Smooth muscle cell (in vitro differentiated cells): ENCODE measurements at regions not wholly inside any gene's neighbourhood (a gene's known extent, or its start where the extent isn't known, plus 50 kb on each side); places are given as distances from the start of the nearest gene placed in this dataset.
"Not testable (repeated sequence)": the region's sequence is repeated elsewhere in the genome, so short reads cannot be mapped to it uniquely, and the experiment has no call there.

Experiments used
- DNase-seq: peaks from one replicate; lab custom pipeline; 2025; ENCODE audit not compliant: unreplicated experiment; lab: John Stamatoyannopoulos, UW
- H2AFZ ChIP-seq: fragments of 200-600 bp; sonication (generic); 2 replicates; pipeline ENCODE4 v1.6.0; 2016; ENCODE audit warnings: antibody characterized with exemption, low read depth, mild to moderate bottlenecking
- H3F3A ChIP-seq: fragments of 200-600 bp; sonication (generic); 2 replicates; pipeline ENCODE4 v1.6.0; 2017; ENCODE audit warnings: antibody characterized with exemption, low read depth
- H3K27ac ChIP-seq: fragments of 200-600 bp; sonication (generic); 2 replicates; pipeline ENCODE4 v1.5.1; 2016; ENCODE audit warnings: low read depth, mild to moderate bottlenecking
- H3K27me3 ChIP-seq: fragments of 200-600 bp; sonication (generic); 2 replicates; pipeline ENCODE4 v1.6.1; 2016; ENCODE audit warnings: low read depth, mild to moderate bottlenecking
- H3K36me3 ChIP-seq: fragments of 200-600 bp; sonication (generic); 2 replicates; pipeline ENCODE4 v1.5.1; 2016; ENCODE audit warnings: low read depth
- H3K4me1 ChIP-seq: fragments of 200-600 bp; sonication (generic); 2 replicates; pipeline ENCODE4 v1.5.1; 2016; ENCODE audit warnings: low read depth
- H3K4me2 ChIP-seq: fragments of 200-600 bp; sonication (generic); 2 replicates; pipeline ENCODE4 v1.6.0; 2016; ENCODE audit warnings: mild to moderate bottlenecking
- H3K4me3 ChIP-seq: fragments of 200-600 bp; sonication (generic); 2 replicates; pipeline ENCODE4 v1.5.1; 2016; ENCODE audit warnings: mild to moderate bottlenecking
- H3K79me2 ChIP-seq: fragments of 200-600 bp; sonication (generic); 2 replicates; pipeline ENCODE4 v1.6.0; 2016; ENCODE audit warnings: low read depth, mild to moderate bottlenecking
- H3K9ac ChIP-seq: fragments of 200-600 bp; sonication (generic); 2 replicates; pipeline ENCODE4 v1.6.0; 2016; ENCODE audit warnings: low read depth
- H3K9me3 ChIP-seq: fragments of 200-600 bp; sonication (generic); replicated peaks from 2 replicates; pipeline ENCODE4 v1.5.1; 2016; ENCODE audit warnings: low read depth
- H4K20me1 ChIP-seq: fragments of 200-600 bp; sonication (generic); 2 replicates; pipeline ENCODE4 v1.6.0; 2016; ENCODE audit warnings: low read depth
- WGBS: methylation state at CpG from one replicate; pipeline ENCODE4 v1.1.7; 2016; ENCODE audit warnings: low lambda C conversion rate; 5-methylcytosine and 5-hydroxymethylcytosine counted together

GRCh38 chr2:87349006-87349405, 327.4 kb upstream of the PLGLB1 start:
- H3K27me3 ChIP-seq, H3K79me2 ChIP-seq, H4K20me1 ChIP-seq, H3F3A ChIP-seq, DNase-seq, H3K36me3 ChIP-seq, H3K4me1 ChIP-seq, H2AFZ ChIP-seq, H3K9me3 ChIP-seq, H3K9ac ChIP-seq: not testable (repeated sequence)
- H3K4me3 ChIP-seq = peak overlapping the region; percentile 51
- peak overlapping the region; percentile 76 for H3K4me2 ChIP-seq
- WGBS = under 1% methylated on average over 46 of the region's 53 CpGs
- peak overlapping the region; percentile 38 for H3K27ac ChIP-seq

- H3K27ac ChIP-seq, H2AFZ ChIP-seq, H3K27me3 ChIP-seq, H3K79me2 ChIP-seq, H3F3A ChIP-seq, H3K9ac ChIP-seq, DNase-seq, H3K9me3 ChIP-seq, H3K4me2 ChIP-seq, H4K20me1 ChIP-seq, H3K4me1 ChIP-seq, H3K36me3 ChIP-seq, H3K4me3 ChIP-seq: not testable (repeated sequence)
- 91% methylated on average over 19 of the region's 21 CpGs for WGBS
Observed at GRCh38 chr2:87352178-87352934, 330.7 kb upstream of the PLGLB1 start.

GRCh38 chr2:87353408-87353807, 331.8 kb upstream of the PLGLB1 start:
- H3K79me2 ChIP-seq, H3K4me3 ChIP-seq, H3K4me2 ChIP-seq, H3K36me3 ChIP-seq, H3K4me1 ChIP-seq, H3K27ac ChIP-seq, H4K20me1 ChIP-seq, H3K9me3 ChIP-seq, H3K27me3 ChIP-seq, DNase-seq, H3F3A ChIP-seq, H2AFZ ChIP-seq, H3K9ac ChIP-seq: not testable (repeated sequence)
- 93% methylated on average over 8 of the region's 10 CpGs for WGBS

- 100% methylated on average over 4 of the region's 6 CpGs for WGBS
Observed at GRCh38 chr2:87354102-87354501, 332.5 kb upstream of the PLGLB1 start.

GRCh38 chr2:87360250-87360649, 338.6 kb upstream of the PLGLB1 start:
- H3K4me3 ChIP-seq, DNase-seq, H3K9ac ChIP-seq, H3K79me2 ChIP-seq, H4K20me1 ChIP-seq, H2AFZ ChIP-seq, H3K4me1 ChIP-seq, H3K27ac ChIP-seq, H3K4me2 ChIP-seq, H3K27me3 ChIP-seq, H3K9me3 ChIP-seq, H3K36me3 ChIP-seq, H3F3A ChIP-seq: not testable (repeated sequence)

More at GRCh38 chr2:87354102-87354501, 332.5 kb upstream of the PLGLB1 start:
- not testable (repeated sequence) for H3K4me2 ChIP-seq, H3K79me2 ChIP-seq, H3K9me3 ChIP-seq, H3K27me3 ChIP-seq, H3K36me3 ChIP-seq, DNase-seq, H3K4me3 ChIP-seq, H2AFZ ChIP-seq, H3K9ac ChIP-seq, H4K20me1 ChIP-seq, H3F3A ChIP-seq, H3K27ac ChIP-seq, H3K4me1 ChIP-seq

- not testable (repeated sequence) for H3K9ac ChIP-seq, H2AFZ ChIP-seq, H3K27me3 ChIP-seq, H3K4me3 ChIP-seq, H4K20me1 ChIP-seq, H3K36me3 ChIP-seq, H3K4me2 ChIP-seq, H3K9me3 ChIP-seq, H3K4me1 ChIP-seq, H3K79me2 ChIP-seq, H3F3A ChIP-seq, DNase-seq, H3K27ac ChIP-seq
- WGBS = 86% methylated on average over 2 of the region's 2 CpGs
Observed at GRCh38 chr2:87360927-87361326, 339.3 kb upstream of the PLGLB1 start.

- H3K9ac ChIP-seq, H3K27me3 ChIP-seq, H3K4me3 ChIP-seq, H3K79me2 ChIP-seq, H3K36me3 ChIP-seq, H3K27ac ChIP-seq, DNase-seq, H2AFZ ChIP-seq, H3K9me3 ChIP-seq, H4K20me1 ChIP-seq, H3K4me1 ChIP-seq, H3F3A ChIP-seq, H3K4me2 ChIP-seq: not testable (repeated sequence)
Observed at GRCh38 chr2:87361805-87362204, 340.2 kb upstream of the PLGLB1 start.

GRCh38 chr2:87364379-87364778, 342.7 kb upstream of the PLGLB1 start:
- H2AFZ ChIP-seq, H3K27ac ChIP-seq, DNase-seq, H3K36me3 ChIP-seq, H3K4me1 ChIP-seq, H3K79me2 ChIP-seq, H3F3A ChIP-seq, H3K4me3 ChIP-seq, H3K27me3 ChIP-seq, H3K9me3 ChIP-seq, H3K4me2 ChIP-seq, H4K20me1 ChIP-seq, H3K9ac ChIP-seq: not testable (repeated sequence)

GRCh38 chr2:87365038-87365437, 343.4 kb upstream of the PLGLB1 start:
- H3K4me2 ChIP-seq, H3K4me1 ChIP-seq, H3K9ac ChIP-seq, H3K4me3 ChIP-seq, H3K9me3 ChIP-seq, H3F3A ChIP-seq, H2AFZ ChIP-seq, H3K27ac ChIP-seq, H3K27me3 ChIP-seq, H3K36me3 ChIP-seq, H3K79me2 ChIP-seq, DNase-seq, H4K20me1 ChIP-seq: not testable (repeated sequence)
- WGBS = 91% methylated on average over 2 of the region's 2 CpGs
